HUES48 (cell line): ENCODE measurements at regions not wholly inside any gene's neighbourhood (a gene's known extent, or its start where the extent isn't known, plus 50 kb on each side); places are given as distances from the start of the nearest gene placed in this dataset.

Source experiments
- H3K27ac ChIP-seq: one replicate; pipeline ENCODE4 v1.7.0; 2013; ENCODE audit warnings: low read depth, low read length, inconsistent platforms
- H3K27me3 ChIP-seq: 2 replicates; pipeline ENCODE4 v1.6.1; 2013; ENCODE audit warnings: mild to moderate bottlenecking, low read length; ENCODE audit not compliant: control insufficient read depth, insufficient read depth
- H3K36me3 ChIP-seq: 2 replicates; pipeline ENCODE4 v1.6.1; 2013; ENCODE audit warnings: low read length; ENCODE audit not compliant: control insufficient read depth, insufficient read depth
- H3K4me1 ChIP-seq: 2 replicates; pipeline ENCODE4 v1.6.1; 2013; ENCODE audit warnings: mild to moderate bottlenecking, low read length; ENCODE audit not compliant: control insufficient read depth, insufficient read depth
- H3K4me3 ChIP-seq: 2 replicates; pipeline ENCODE4 v1.5.1; 2013; ENCODE audit warnings: mild to moderate bottlenecking, low read depth, low read length
- H3K9ac ChIP-seq: 2 replicates; pipeline ENCODE4 v1.6.1; 2013; ENCODE audit warnings: mild to moderate bottlenecking, low read depth, low read length, moderate library complexity
- H3K9me3 ChIP-seq: 2 replicates; pipeline ENCODE4 v1.6.1; 2013; ENCODE audit warnings: low read length; ENCODE audit not compliant: control insufficient read depth, insufficient read depth

DNA sequence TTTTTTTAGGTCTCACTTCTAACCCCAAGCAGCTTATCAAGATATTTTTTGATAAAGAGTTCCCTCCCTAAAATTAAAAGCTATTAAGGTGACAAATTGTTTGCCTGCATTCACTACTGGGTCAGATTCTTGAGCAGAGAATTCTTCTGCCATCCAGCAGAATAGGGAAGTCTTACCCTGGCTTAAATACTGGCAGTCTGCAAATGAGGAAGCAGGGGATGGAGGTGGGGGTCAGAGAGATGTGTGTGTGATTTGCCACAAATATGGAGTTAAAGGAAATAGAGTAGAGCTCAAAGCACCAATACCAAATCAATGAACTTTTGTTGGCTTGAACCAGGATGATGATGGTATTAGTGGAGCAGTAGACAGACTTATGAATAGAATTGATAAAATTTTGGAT, 122.2 kb downstream of the ANXA5 start:
- no peak overlapping the region for H3K4me3 ChIP-seq
- peaks cover 9% of the 10 kb centered on the region; the same call in 1 of the 2 replicates for H3K4me1 ChIP-seq
- no peak overlapping the region for H3K27ac ChIP-seq
- H3K9ac ChIP-seq = no peak overlapping the region
- H3K27me3 ChIP-seq = no peaks in the 10 kb centered on the region
- H3K9me3 ChIP-seq = no peaks in the 10 kb centered on the region
- no peaks in the 10 kb centered on the region for H3K36me3 ChIP-seq

- H3K9me3 ChIP-seq = no peaks in the 10 kb centered on the region
- no peaks in the 10 kb centered on the region for H3K27me3 ChIP-seq
- no peak overlapping the region for H3K9ac ChIP-seq
- no peak overlapping the region for H3K4me3 ChIP-seq
- H3K4me1 ChIP-seq = peaks cover 3% of the 10 kb centered on the region; the same call in 1 of the 2 replicates
- H3K36me3 ChIP-seq = no peaks in the 10 kb centered on the region
- no peak overlapping the region for H3K27ac ChIP-seq
Observed at GRCh38 chr4:121567748-121568147, 129.0 kb downstream of the ANXA5 start.

GRCh38 chr4:121564840-121565375, 131.9 kb downstream of the ANXA5 start:
- H3K36me3 ChIP-seq = no peaks in the 10 kb centered on the region
- H3K27ac ChIP-seq = no peak overlapping the region
- no peaks in the 10 kb centered on the region for H3K27me3 ChIP-seq
- no peak overlapping the region for H3K9ac ChIP-seq
- H3K9me3 ChIP-seq = no peaks in the 10 kb centered on the region
- H3K4me3 ChIP-seq = no peak overlapping the region
- peaks cover 3% of the 10 kb centered on the region; the same call in 1 of the 2 replicates for H3K4me1 ChIP-seq

GRCh38 chr4:121562811-121563210, 134.0 kb downstream of the ANXA5 start:
- Histone ChIP-seq H3K4me3 (no peak overlapping the region), H3K4me1 (peaks cover 3% of the 10 kb centered on the region; the same call in 1 of the 2 replicates), H3K27me3 (no peaks in the 10 kb centered on the region), H3K9ac (no peak overlapping the region), H3K36me3 (no peaks in the 10 kb centered on the region), H3K9me3 (no peaks in the 10 kb centered on the region), H3K27ac (no peak overlapping the region)

DNA sequence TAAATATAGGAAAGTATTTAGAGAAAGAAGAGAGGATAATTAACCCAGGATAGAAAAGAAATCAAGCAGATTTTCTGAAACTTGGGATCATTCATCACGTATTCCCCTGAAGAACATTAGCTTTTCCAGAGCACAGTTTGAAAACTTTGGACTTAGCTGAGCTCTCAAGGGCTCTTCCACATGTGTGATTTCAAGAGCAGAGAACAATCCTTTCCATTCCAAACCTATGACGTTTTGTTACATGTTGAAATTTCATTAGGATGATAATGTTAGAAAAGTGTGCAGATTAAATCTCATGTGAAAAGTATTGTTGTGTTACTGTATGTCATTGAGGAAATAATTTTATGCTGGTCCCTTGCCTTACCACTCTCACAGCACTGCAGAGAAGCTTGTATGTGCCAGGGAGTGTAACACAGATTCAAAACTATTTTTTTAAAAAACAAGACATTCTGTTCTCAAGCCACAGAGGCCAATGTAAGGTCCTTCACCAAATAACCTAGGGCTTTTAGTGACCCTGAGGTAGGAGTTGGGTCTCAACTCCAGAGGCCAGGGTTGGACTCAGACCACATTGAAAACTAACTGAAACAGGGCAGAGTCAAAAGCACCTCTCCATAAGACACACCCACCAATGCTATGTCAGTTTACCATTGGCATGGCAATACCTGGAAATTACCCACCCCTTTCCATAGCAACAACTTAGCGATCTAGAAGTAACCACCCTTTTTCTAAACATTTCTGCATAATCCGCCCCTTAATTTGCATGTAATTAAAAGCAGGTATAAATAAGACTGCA, 141.3 kb downstream of the ANXA5 start:
- Histone ChIP-seq H3K9me3 (no peaks in the 10 kb centered on the region), H3K27me3 (no peaks in the 10 kb centered on the region), H3K27ac (no peak overlapping the region), H3K9ac (no peak overlapping the region), H3K4me1 (no peaks in the 10 kb centered on the region), H3K4me3 (no peak overlapping the region), H3K36me3 (no peaks in the 10 kb centered on the region)

DNA sequence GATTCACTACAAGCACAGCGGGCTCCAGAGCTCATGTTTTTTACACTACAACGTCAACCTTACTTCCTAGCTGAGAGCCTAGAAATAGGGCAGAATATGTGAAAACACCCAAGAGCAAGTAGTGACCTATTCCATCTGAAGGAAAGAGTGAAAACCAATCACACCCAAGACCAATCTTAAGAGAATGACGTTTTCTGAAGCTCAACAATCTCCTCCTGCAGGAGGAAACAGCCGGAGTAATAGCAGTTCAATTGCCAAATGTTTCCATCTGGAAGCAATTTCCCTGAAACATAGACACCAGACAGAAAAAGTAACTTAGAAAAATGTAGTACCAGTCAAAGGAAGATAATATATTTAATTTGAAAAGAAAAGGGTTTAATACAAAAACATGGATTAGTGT, 142.4 kb downstream of the ANXA5 start:
- Histone ChIP-seq H3K9ac (no peak overlapping the region), H3K27ac (no peak overlapping the region), H3K4me1 (no peaks in the 10 kb centered on the region)

DNA sequence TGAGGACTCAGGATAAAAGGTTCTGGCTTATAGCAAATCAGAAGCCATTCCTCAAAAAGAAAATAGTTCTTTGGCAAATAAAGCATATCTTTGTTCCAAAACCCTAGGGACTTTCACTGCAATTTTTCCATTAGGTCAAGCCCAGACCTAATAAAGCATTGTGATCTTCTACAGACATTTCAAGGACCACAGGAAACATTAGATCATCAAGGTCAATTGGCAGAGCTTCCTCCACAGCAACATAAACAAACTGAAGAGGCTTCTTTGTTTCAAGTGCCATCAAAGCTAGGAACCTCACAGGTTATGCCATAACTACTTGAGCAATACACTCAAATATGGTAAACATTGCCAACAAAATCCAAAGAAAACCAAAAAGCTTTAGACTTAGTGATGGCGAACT, 144.9 kb downstream of the ANXA5 start:
- Histone ChIP-seq H3K4me3 (no peak overlapping the region), H3K27ac (no peak overlapping the region), H3K27me3 (no peaks in the 10 kb centered on the region), H3K36me3 (no peaks in the 10 kb centered on the region), H3K4me1 (no peaks in the 10 kb centered on the region), H3K9me3 (no peaks in the 10 kb centered on the region), H3K9ac (no peak overlapping the region)

More for the DNA sequence above, 142.4 kb downstream of the ANXA5 start:
- Histone ChIP-seq H3K4me3 (no peak overlapping the region), H3K36me3 (no peaks in the 10 kb centered on the region), H3K9me3 (no peaks in the 10 kb centered on the region), H3K27me3 (no peaks in the 10 kb centered on the region)

GRCh38 chr4:121551271-121551670, 145.5 kb downstream of the ANXA5 start:
- H3K36me3 ChIP-seq = no peaks in the 10 kb centered on the region
- H3K4me1 ChIP-seq = no peaks in the 10 kb centered on the region
- H3K4me3 ChIP-seq = no peak overlapping the region
- H3K27me3 ChIP-seq = no peaks in the 10 kb centered on the region
- no peaks in the 10 kb centered on the region for H3K9me3 ChIP-seq
- H3K9ac ChIP-seq = no peak overlapping the region
- H3K27ac ChIP-seq = no peak overlapping the region

GRCh38 chr4:121541696-121542095, 155.1 kb downstream of the ANXA5 start:
- no peak overlapping the region for H3K4me3 ChIP-seq

GRCh38 chr4:121535351-121535750, 154.5 kb upstream of the QRFPR start:
- no peaks in the 10 kb centered on the region for H3K36me3 ChIP-seq
- no peak overlapping the region for H3K27ac ChIP-seq
- H3K4me3 ChIP-seq = no peak overlapping the region
- no peaks in the 10 kb centered on the region for H3K4me1 ChIP-seq
- no peaks in the 10 kb centered on the region for H3K27me3 ChIP-seq
- H3K9ac ChIP-seq = no peak overlapping the region
- no peaks in the 10 kb centered on the region for H3K9me3 ChIP-seq

More at GRCh38 chr4:121541696-121542095, 155.1 kb downstream of the ANXA5 start:
- H3K36me3 ChIP-seq = no peaks in the 10 kb centered on the region
- H3K27me3 ChIP-seq = no peaks in the 10 kb centered on the region
- no peak overlapping the region for H3K27ac ChIP-seq
- no peak overlapping the region for H3K9ac ChIP-seq
- no peaks in the 10 kb centered on the region for H3K4me1 ChIP-seq
- H3K9me3 ChIP-seq = no peaks in the 10 kb centered on the region

- H3K9me3 ChIP-seq = no peaks in the 10 kb centered on the region
- no peaks in the 10 kb centered on the region for H3K27me3 ChIP-seq
- H3K4me1 ChIP-seq = no peaks in the 10 kb centered on the region
- H3K4me3 ChIP-seq = no peak overlapping the region
- no peak overlapping the region for H3K27ac ChIP-seq
- H3K9ac ChIP-seq = no peak overlapping the region
- no peaks in the 10 kb centered on the region for H3K36me3 ChIP-seq
Observed at GRCh38 chr4:121534187-121534586, 153.4 kb upstream of the QRFPR start.
